HCT116 (cell line): ENCODE measurements at regions not wholly inside any gene's neighbourhood (a gene's known extent, or its start where the extent isn't known, plus 50 kb on each side); places are given as distances from the start of the nearest gene placed in this dataset.

ENCODE experiments used
- ATAC-seq: fragments of 200-7000 bp; cut with Tn5 transposase; 2 replicates; pipeline ENCODE4 v1.9.1; 2020; ENCODE audit warnings: mild to moderate bottlenecking, moderate library complexity
- BruUV-seq: library from RNA; stranded (reverse); fragments of 400-500 nt; replicated peaks from 2 replicates; lab custom pipeline; 2021; lab: Mats Ljungman, UMichigan
- CTCF ChIA-PET: fragments of 300-600 bp; sonication (Branson Sonifier 250); formaldehyde crosslinking; loops from one replicate; lab custom pipeline; 2021; ENCODE audit warnings: antibody characterized with exemption; lab: Charles Lee
- POLR2A ChIA-PET: fragments of 300-600, 350-600 bp; sonication (Branson Sonifier 250); formaldehyde crosslinking; loops from one replicate; lab custom pipeline; 2021; ENCODE audit warnings: antibody characterized with exemption; lab: Charles Lee
- RAD21 ChIA-PET, 2 experiments: fragments of 300-600 bp; sonication (Branson Sonifier 250); formaldehyde crosslinking; loops; one replicate each; lab custom pipeline; 2023; ENCODE audit warnings: low total read pairs in 2 of 2; ENCODE audit not compliant: uncharacterized antibody in 2 of 2, unreplicated experiment in 2 of 2, low non-redundant PET in 1 of 2; lab: Charles Lee
- DNase-seq: peaks from one replicate; pipeline ENCODE4 v3.0.0-alpha.2; 2010; ENCODE audit warnings: low read depth, low spot score
- H2AFZ ChIP-seq: fragments of 200-600 bp; shearing (Covaris generic), sonication (generic); 2 replicates; pipeline ENCODE4 v1.6.1; 2017; ENCODE audit warnings: low read depth, mixed run types, mixed read lengths, antibody characterized with exemption, low read length; ENCODE audit not compliant: poor library complexity, severe bottlenecking
- H3K27ac ChIP-seq: 2 replicates; pipeline ENCODE4 v1.5.1; 2012; ENCODE audit warnings: low read depth, low read length
- H3K27me3 ChIP-seq: fragments of 200-600 bp; sonication (generic); 2 replicates; pipeline ENCODE4 v1.6.1; 2016; ENCODE audit warnings: mixed run types, low read length, mixed read lengths; ENCODE audit not compliant: insufficient read depth
- H3K36me3 ChIP-seq, 2 experiments: fragments of 200-500 bp in 1 of 2; fragments of 200-600 bp in 1 of 2; sonication (Bioruptor generic) in 1 of 2; sonication (generic) in 1 of 2; 2 replicates each; pipeline versions ENCODE4 v1.5.1 to v1.6.1; 2014 to 2016; ENCODE audit warnings: low read length in 2 of 2, inconsistent platforms in 1 of 2, mixed read lengths in 1 of 2, mixed run types in 1 of 2; ENCODE audit not compliant: insufficient read depth in 2 of 2, control insufficient read depth in 1 of 2
- H3K4me1 ChIP-seq, 2 experiments: fragments of 200-600 bp in 1 of 2; sonication (generic) in 1 of 2; 2 replicates each; pipeline versions ENCODE4 v1.5.1 to v1.6.1; 2012 to 2017; ENCODE audit warnings: low read length in 2 of 2, inconsistent platforms in 1 of 2, mild to moderate bottlenecking in 1 of 2, mixed read lengths in 1 of 2, mixed run types in 1 of 2, moderate library complexity in 1 of 2; ENCODE audit not compliant: insufficient read depth in 2 of 2, control insufficient read depth in 1 of 2
- H3K4me2 ChIP-seq: fragments of 200-600 bp; sonication (generic); 2 replicates; pipeline ENCODE4 v1.6.1; 2017; ENCODE audit warnings: mixed run types, low read length, mixed read lengths
- H3K4me3 ChIP-seq, 2 experiments: fragments of 200-600 bp in 1 of 2; sonication (generic) in 1 of 2; replicated peaks in 1 of 2; 2 replicates each; pipeline ENCODE4 v1.5.1; 2011 to 2016; ENCODE audit warnings: low read length in 2 of 2, control low read depth in 1 of 2, low read depth in 1 of 2, mild to moderate bottlenecking in 1 of 2, mixed read lengths in 1 of 2, mixed run types in 1 of 2
- H3K79me2 ChIP-seq: fragments of 200-600 bp; sonication (generic); 2 replicates; pipeline ENCODE4 v1.6.1; 2017; ENCODE audit warnings: mild to moderate bottlenecking, mixed run types, low read length, moderate library complexity, mixed read lengths; ENCODE audit not compliant: insufficient read depth
- H3K9ac ChIP-seq: fragments of 200-600 bp; sonication (generic); 2 replicates; pipeline ENCODE4 v1.6.1; 2016; ENCODE audit warnings: low read length, mixed read lengths
- H3K9me2 ChIP-seq: fragments of 200-600 bp; sonication (generic), shearing (Covaris generic); 2 replicates; pipeline ENCODE4 v1.6.1; 2017; ENCODE audit warnings: mixed run types, mild to moderate bottlenecking, moderate library complexity; ENCODE audit not compliant: insufficient read depth
- H3K9me3 ChIP-seq, 2 experiments: fragments of 200-500 bp in 1 of 2; fragments of 200-600 bp in 1 of 2; sonication (Bioruptor generic) in 1 of 2; sonication (generic) in 1 of 2; 2 replicates each; pipeline ENCODE4 v1.6.1; 2014 to 2017; ENCODE audit warnings: low read length in 2 of 2, mixed read lengths in 2 of 2, inconsistent platforms in 1 of 2, low read depth in 1 of 2, mild to moderate bottlenecking in 1 of 2, mixed run types in 1 of 2, moderate library complexity in 1 of 2; ENCODE audit not compliant: control insufficient read depth in 1 of 2, insufficient read depth in 1 of 2
- H4K20me1 ChIP-seq: fragments of 200-600 bp; sonication (generic), shearing (Covaris generic); 2 replicates; pipeline ENCODE4 v1.6.1; 2017; ENCODE audit warnings: mixed run types, mild to moderate bottlenecking, moderate library complexity; ENCODE audit not compliant: insufficient read depth
- CBX3 ChIP-seq: IDR thresholded peaks from 2 replicates; pipeline ENCODE4 v1.6.1; 2012; ENCODE audit warnings: low read depth
- CEBPB ChIP-seq: IDR thresholded peaks from 2 replicates; pipeline ENCODE4 v1.6.1; 2012; ENCODE audit warnings: low read depth
- EGR1 ChIP-seq: IDR thresholded peaks from 2 replicates; pipeline ENCODE4 v1.6.1; 2012; ENCODE audit warnings: low read depth
- ELF1 ChIP-seq: IDR thresholded peaks from 2 replicates; pipeline ENCODE4 v1.6.1; 2012; ENCODE audit warnings: low read depth, borderline replicate concordance
- EZH2 ChIP-seq: fragments of 200-600 bp; sonication (generic); IDR thresholded peaks from 2 replicates; pipeline ENCODE4 v1.6.1; 2017; ENCODE audit warnings: antibody characterized with exemption, mixed run types
- EZH2phosphoT487 ChIP-seq: fragments of 200-600 bp; IDR thresholded peaks from 2 replicates; pipeline ENCODE4 v1.6.1; 2018; ENCODE audit warnings: antibody characterized with exemption, borderline replicate concordance
- JUND ChIP-seq: IDR thresholded peaks from 2 replicates; pipeline ENCODE4 v1.6.1; 2012
- POLR2A ChIP-seq: IDR thresholded peaks from 2 replicates; pipeline ENCODE4 v1.7.0; 2011; ENCODE audit warnings: borderline replicate concordance; ENCODE audit not compliant: insufficient read depth, insufficient read length; ENCODE audit errors: extremely low read depth
- POLR2AphosphoS5 ChIP-seq: IDR thresholded peaks from 2 replicates; pipeline ENCODE4 v1.6.1; 2011; ENCODE audit warnings: mild to moderate bottlenecking, low read depth, low read length, moderate library complexity
- REST ChIP-seq: IDR thresholded peaks from 2 replicates; pipeline ENCODE4 v1.6.1; 2012; ENCODE audit warnings: low read depth
- SIN3A ChIP-seq: IDR thresholded peaks from 2 replicates; pipeline ENCODE4 v1.6.1; 2012; ENCODE audit warnings: low read depth
- SRF ChIP-seq: IDR thresholded peaks from 2 replicates; pipeline ENCODE4 v1.6.1; 2012; ENCODE audit warnings: low read depth
- YY1 ChIP-seq: IDR thresholded peaks from 2 replicates; pipeline ENCODE4 v1.6.1; 2011; ENCODE audit warnings: low read length, low read depth, moderate library complexity, mild to moderate bottlenecking; ENCODE audit not compliant: insufficient replicate concordance; ENCODE audit errors: extremely low read depth
- ZBTB33 ChIP-seq: IDR thresholded peaks from 2 replicates; pipeline ENCODE4 v1.6.1; 2011; ENCODE audit warnings: mild to moderate bottlenecking, low read length, moderate library complexity; ENCODE audit not compliant: insufficient replicate concordance; ENCODE audit errors: extremely low read depth
- ZFX ChIP-seq: fragments of 450-650 bp; IDR thresholded peaks from 2 replicates; pipeline ENCODE4 v1.6.1; 2017
- ZNF274 ChIP-seq: fragments of 200-500 bp; sonication (Bioruptor generic); IDR thresholded peaks from 2 replicates; pipeline ENCODE4 v1.6.1; 2014; ENCODE audit warnings: mild to moderate bottlenecking, low read depth, low read length, inconsistent platforms
- intact Hi-C: fragments of 100-400 bp; cut with micrococcal nuclease; formaldehyde crosslinking; loops from 2 replicates; pipeline ENCODE4 v1.10.0; 2022
- TF ChIP-seq, protein P1 (sequence below): IDR thresholded peaks from 2 replicates; pipeline ENCODE4 v1.6.1; 2012
- TF ChIP-seq, protein P2 (sequence below), 3 experiments: fragments of 200-600 bp in 1 of 3; sonication (generic) in 1 of 3; IDR thresholded peaks in 2 of 3; conservative IDR thresholded peaks in 1 of 3; 2 replicates each; pipeline ENCODE4 v1.5.1; 2012 to 2017; ENCODE audit warnings: low read depth in 2 of 3, low read length in 2 of 3, antibody characterized with exemption in 1 of 3, borderline replicate concordance in 1 of 3, control low read depth in 1 of 3, mild to moderate bottlenecking in 1 of 3, mixed read lengths in 1 of 3, mixed run types in 1 of 3, moderate library complexity in 1 of 3; ENCODE audit not compliant: insufficient read depth in 1 of 3
- TF ChIP-seq, protein P3 (sequence below): IDR thresholded peaks from 2 replicates; pipeline ENCODE4 v1.6.1; 2012

GRCh38 chr20:8972963-8973705, 95.8 kb upstream of the PLCB4 start:
- POLR2A ChIA-PET = no interaction called here
- H3K9me3 ChIP-seq = no peaks in the 10 kb centered on the region
- no peak overlapping the region for H2AFZ ChIP-seq
- TF ChIP-seq ZBTB33 (no peak), POLR2AphosphoS5 (no peak), EZH2phosphoT487 (no peak), CEBPB (no peak), YY1 (no peak), POLR2A (no peak), JUND (no peak), ELF1 (no peak), EZH2 (no peak), SIN3A (no peak), SRF (no peak), EGR1 (no peak), CBX3 (no peak), REST (no peak), ZFX (no peak), ZNF274 (no peak)
- TF ChIP-seq, protein P1, sequence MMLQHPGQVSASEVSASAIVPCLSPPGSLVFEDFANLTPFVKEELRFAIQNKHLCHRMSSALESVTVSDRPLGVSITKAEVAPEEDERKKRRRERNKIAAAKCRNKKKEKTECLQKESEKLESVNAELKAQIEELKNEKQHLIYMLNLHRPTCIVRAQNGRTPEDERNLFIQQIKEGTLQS = no peak
- TF ChIP-seq, protein P2, sequence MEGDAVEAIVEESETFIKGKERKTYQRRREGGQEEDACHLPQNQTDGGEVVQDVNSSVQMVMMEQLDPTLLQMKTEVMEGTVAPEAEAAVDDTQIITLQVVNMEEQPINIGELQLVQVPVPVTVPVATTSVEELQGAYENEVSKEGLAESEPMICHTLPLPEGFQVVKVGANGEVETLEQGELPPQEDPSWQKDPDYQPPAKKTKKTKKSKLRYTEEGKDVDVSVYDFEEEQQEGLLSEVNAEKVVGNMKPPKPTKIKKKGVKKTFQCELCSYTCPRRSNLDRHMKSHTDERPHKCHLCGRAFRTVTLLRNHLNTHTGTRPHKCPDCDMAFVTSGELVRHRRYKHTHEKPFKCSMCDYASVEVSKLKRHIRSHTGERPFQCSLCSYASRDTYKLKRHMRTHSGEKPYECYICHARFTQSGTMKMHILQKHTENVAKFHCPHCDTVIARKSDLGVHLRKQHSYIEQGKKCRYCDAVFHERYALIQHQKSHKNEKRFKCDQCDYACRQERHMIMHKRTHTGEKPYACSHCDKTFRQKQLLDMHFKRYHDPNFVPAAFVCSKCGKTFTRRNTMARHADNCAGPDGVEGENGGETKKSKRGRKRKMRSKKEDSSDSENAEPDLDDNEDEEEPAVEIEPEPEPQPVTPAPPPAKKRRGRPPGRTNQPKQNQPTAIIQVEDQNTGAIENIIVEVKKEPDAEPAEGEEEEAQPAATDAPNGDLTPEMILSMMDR (IDR thresholded peaks at IDR 0.05 in 2 of 3, conservative IDR thresholded peaks at IDR 0.05 in 1 of 3; ENCODE audit: borderline replicate concordance in 1 of 3, insufficient read depth in 1 of 3, low read depth in 2 of 3, low read length in 2 of 3) = no peak
- TF ChIP-seq, protein P3, sequence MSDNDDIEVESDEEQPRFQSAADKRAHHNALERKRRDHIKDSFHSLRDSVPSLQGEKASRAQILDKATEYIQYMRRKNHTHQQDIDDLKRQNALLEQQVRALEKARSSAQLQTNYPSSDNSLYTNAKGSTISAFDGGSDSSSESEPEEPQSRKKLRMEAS = no peak
- TF ChIP-seq, all 23 proteins: peak for 0
- no peak for ATAC-seq
- no peak overlapping the region for H3K9ac ChIP-seq
- no peak overlapping the region for H3K27ac ChIP-seq
- ChIA-PET CTCF (no interaction called here), RAD21 (no interaction called here)
- intact Hi-C loops = no loop called here
- no peaks in the 10 kb centered on the region for H3K4me1 ChIP-seq
- no peak overlapping the region for H3K4me3 ChIP-seq
- no peaks in the 10 kb centered on the region for H4K20me1 ChIP-seq
- no TSS peak for BruUV-seq
- no peaks in the 10 kb centered on the region for H3K27me3 ChIP-seq
- H3K9me2 ChIP-seq = no peaks in the 10 kb centered on the region
- no peaks in the 10 kb centered on the region for H3K36me3 ChIP-seq
- no peak for DNase-seq
- no peak overlapping the region for H3K4me2 ChIP-seq
- H3K79me2 ChIP-seq = no peaks in the 10 kb centered on the region
